SIG-M5 treated with dmso at 0.1 percent for 504 hours (cell line): ENCODE measurements at regions not wholly inside any gene's neighbourhood (a gene's known extent, or its start where the extent isn't known, plus 50 kb on each side); places are given as distances from the start of the nearest gene placed in this dataset.
"Not testable (repeated sequence)": the region's sequence is repeated elsewhere in the genome, so short reads cannot be mapped to it uniquely, and the experiment has no call there.

Experiments
- DNase-seq: peaks from one replicate; lab custom pipeline; 2025; ENCODE audit not compliant: unreplicated experiment; lab: John Stamatoyannopoulos, UW

- DNase-seq = no peak
Observed at GRCh38 chr15:45866616-45867015, 231.8 kb downstream of the SQOR start.

- DNase-seq = no peak
Observed at GRCh38 chr15:45867281-45867680, 232.5 kb downstream of the SQOR start.

- no peak for DNase-seq
Observed at GRCh38 chr15:45868109-45868691, 233.4 kb downstream of the SQOR start.

- DNase-seq = peak; percentile 67
Observed at GRCh38 chr15:45869034-45869668, 234.3 kb downstream of the SQOR start.

- DNase-seq = no peak
Observed at GRCh38 chr15:45871121-45871855, 236.5 kb downstream of the SQOR start.

- DNase-seq = no peak
Observed at GRCh38 chr15:45873781-45874180, 239.0 kb downstream of the SQOR start.

- DNase-seq = not testable (repeated sequence)
Observed at GRCh38 chr15:45874566-45874965, 239.7 kb downstream of the SQOR start.

GRCh38 chr15:45884289-45884688 lies 249.5 kb downstream of the SQOR start:
- DNase-seq = no peak

GRCh38 chr15:45884755-45885445 lies 250.1 kb downstream of the SQOR start:
- no peak for DNase-seq

- no peak for DNase-seq
Observed at GRCh38 chr15:45885801-45886200, 251.0 kb downstream of the SQOR start.

GRCh38 chr15:45891766-45892165 lies 256.9 kb downstream of the SQOR start:
- no peak for DNase-seq

GRCh38 chr15:45892182-45892581 lies 257.4 kb downstream of the SQOR start:
- DNase-seq = no peak

- DNase-seq = no peak
Observed at GRCh38 chr15:45903283-45903682, 268.5 kb downstream of the SQOR start.

- DNase-seq = no peak
Observed at GRCh38 chr15:45904019-45904418, 269.2 kb downstream of the SQOR start.

- DNase-seq = no peak
Observed at GRCh38 chr15:45906230-45906629, 271.4 kb downstream of the SQOR start.

GRCh38 chr15:45910671-45911070 lies 275.8 kb downstream of the SQOR start:
- no peak for DNase-seq

- DNase-seq = no peak
Observed at GRCh38 chr15:45913451-45913850, 278.6 kb downstream of the SQOR start.

GRCh38 chr15:45914425-45914824 lies 279.6 kb downstream of the SQOR start:
- no peak for DNase-seq

- no peak for DNase-seq
Observed at GRCh38 chr15:45918839-45919238, 284.0 kb downstream of the SQOR start.

GRCh38 chr15:45919806-45920205 lies 285.0 kb downstream of the SQOR start:
- DNase-seq = no peak

- no peak for DNase-seq
Observed at GRCh38 chr15:45921376-45921775, 286.5 kb downstream of the SQOR start.

GRCh38 chr15:45921978-45922377 lies 287.1 kb downstream of the SQOR start:
- no peak for DNase-seq
